GM12865 (cell line): ENCODE measurements at regions not wholly inside any gene's neighbourhood (a gene's known extent, or its start where the extent isn't known, plus 50 kb on each side); places are given as distances from the start of the nearest gene placed in this dataset.

ENCODE experiments used
- DNase-seq: peaks from one replicate; pipeline ENCODE4 v3.0.0; 2010; ENCODE audit warnings: low read depth
- H3K4me3 ChIP-seq: 2 replicates; pipeline ENCODE4 v1.5.1; 2011; ENCODE audit warnings: mild to moderate bottlenecking, low read depth, low read length, control low read depth
- TF ChIP-seq, protein P1 (sequence below): IDR thresholded peaks from 2 replicates; pipeline ENCODE4 v1.5.1; 2011; ENCODE audit warnings: low read length, control low read depth, low read depth, inconsistent platforms; ENCODE audit not compliant: insufficient read depth; ENCODE audit errors: missing control alignments

DNA sequence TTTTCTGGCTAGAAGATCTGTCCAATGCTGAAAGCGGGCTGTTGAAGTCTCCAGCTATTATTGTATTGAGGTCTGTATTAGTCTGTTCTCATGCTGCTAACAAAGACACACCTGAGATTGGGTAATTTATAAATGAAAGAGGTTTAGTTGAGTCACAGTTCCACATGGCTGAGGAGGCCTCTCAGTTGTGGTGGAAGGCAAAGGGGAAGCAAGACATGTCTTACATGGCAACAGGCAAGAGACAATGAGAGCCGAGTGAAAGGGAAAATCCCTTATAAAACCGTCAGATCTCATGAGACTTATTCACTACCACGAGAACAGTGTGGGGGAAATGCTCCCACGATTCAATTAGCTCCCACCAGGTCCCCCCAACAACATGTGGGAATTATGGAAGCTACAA, 980.4 kb downstream of the SLITRK5 start:
- DNase-seq, result peak; percentile 29
- H3K4me3 ChIP-seq, result no peak overlapping the region
- TF ChIP-seq, protein P1, sequence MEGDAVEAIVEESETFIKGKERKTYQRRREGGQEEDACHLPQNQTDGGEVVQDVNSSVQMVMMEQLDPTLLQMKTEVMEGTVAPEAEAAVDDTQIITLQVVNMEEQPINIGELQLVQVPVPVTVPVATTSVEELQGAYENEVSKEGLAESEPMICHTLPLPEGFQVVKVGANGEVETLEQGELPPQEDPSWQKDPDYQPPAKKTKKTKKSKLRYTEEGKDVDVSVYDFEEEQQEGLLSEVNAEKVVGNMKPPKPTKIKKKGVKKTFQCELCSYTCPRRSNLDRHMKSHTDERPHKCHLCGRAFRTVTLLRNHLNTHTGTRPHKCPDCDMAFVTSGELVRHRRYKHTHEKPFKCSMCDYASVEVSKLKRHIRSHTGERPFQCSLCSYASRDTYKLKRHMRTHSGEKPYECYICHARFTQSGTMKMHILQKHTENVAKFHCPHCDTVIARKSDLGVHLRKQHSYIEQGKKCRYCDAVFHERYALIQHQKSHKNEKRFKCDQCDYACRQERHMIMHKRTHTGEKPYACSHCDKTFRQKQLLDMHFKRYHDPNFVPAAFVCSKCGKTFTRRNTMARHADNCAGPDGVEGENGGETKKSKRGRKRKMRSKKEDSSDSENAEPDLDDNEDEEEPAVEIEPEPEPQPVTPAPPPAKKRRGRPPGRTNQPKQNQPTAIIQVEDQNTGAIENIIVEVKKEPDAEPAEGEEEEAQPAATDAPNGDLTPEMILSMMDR, result no peak

DNA sequence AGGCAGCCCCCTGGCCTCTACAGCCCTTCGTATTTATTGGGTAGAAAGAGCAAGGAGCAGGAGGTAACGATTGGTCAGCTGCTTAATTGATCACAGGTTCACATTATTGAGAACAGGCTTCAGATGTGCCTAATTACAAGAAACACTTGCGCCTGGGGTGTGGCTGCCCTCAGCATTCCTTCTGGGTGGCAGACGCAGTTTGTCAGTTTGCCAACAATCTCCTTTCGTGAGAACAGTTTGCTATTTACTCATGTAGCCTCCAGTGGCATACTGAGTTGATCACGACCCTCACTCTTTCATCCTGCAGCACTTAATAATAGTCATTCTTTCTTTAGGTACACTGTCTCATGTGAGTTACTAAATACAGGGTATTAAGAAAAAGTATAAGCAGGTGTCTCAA, 985.6 kb downstream of the SLITRK5 start:
- H3K4me3 ChIP-seq, result no peak overlapping the region
- TF ChIP-seq, protein P1, result no peak
- DNase-seq, result no peak

DNA sequence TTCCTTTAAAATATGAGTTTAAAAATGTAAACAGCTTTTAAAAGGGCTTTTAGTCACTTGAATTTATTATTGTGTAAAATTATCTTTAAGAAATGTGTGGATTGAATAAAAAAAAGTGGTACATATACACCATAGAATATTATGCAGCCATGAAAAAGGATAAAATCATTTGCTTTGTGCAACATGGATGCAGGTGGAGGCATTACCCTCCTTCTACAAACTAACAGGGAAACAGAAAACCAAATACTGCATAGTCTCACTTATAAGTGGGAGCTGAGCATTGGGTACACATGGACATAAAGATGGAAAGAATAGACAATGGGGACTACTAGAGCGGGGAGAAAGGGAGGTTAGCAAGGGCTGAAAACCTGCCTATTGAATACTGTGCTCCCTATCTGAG, 999.3 kb downstream of the SLITRK5 start:
- TF ChIP-seq, protein P1, result no peak
- no peak overlapping the region for H3K4me3 ChIP-seq
- no peak for DNase-seq

DNA sequence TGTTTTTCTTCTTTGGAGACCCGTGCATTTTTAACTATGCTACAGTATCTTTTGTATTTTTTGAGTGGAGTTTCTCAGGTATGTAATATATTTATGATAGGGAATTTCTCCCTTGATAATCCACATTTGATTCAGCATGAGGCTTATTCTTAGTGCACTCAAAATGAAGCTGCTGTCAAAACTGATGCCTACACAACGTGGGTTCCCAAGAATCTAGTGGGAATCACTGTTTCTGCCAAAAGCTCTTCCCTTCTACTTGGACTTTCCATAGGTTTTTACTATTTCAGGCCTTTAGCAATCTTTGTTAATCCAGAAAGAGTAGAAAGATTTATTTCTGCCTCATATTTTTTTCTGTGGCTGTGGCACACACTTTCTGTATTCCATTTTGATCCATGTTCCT, 1003.7 kb downstream of the SLITRK5 start:
- no peak overlapping the region for H3K4me3 ChIP-seq
- TF ChIP-seq, protein P1, result no peak
- no peak for DNase-seq

DNA sequence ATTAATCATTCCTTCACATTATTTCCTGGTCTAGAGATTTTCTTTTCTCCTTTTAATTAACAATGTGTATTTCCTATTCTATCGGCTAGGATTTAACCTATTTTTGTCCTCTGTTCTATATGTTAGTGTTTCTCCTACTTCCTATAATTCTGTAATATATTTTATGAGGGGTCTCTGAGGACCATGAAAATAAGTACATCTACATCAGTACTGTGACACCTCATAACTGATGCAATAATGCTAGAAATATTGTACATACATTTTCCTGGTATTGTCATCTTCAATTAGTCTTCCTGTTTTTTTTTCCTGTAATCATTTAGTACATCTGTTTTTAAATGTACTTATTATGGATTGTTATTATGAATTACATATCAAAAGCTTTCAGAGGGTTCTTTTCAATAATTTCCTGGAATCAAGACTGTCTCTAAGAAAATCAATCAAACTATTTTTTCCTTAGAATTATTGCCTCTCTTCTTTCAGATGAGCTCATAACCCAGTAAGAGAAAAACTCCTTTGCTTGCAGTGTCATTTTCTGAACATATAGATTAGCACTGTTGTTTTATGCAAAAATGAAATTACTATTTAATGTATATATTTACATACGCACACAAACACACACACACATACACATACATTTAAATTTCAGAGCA, 1004.3 kb downstream of the SLITRK5 start:
- H3K4me3 ChIP-seq, result no peak overlapping the region
- TF ChIP-seq, protein P1, result no peak
- DNase-seq, result no peak

DNA sequence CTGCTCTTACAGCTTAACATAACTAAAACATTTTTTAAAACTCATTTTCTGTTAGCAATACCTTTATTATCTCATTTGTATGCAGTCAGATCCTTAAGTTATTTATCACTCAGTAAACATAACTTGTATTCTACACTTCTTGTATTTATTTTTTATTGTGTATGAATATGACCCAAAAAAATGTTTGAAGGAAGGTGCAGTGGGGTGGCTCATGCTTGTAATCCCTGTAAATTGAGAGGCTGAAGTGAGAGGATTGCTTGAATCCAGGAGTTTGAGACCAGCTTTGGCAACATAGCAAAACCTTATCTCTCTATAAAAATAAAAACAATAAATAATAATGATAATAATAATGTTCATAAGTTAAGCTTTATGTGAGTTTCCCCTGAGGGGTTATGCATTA, 1004.8 kb downstream of the SLITRK5 start:
- DNase-seq, result no peak
- H3K4me3 ChIP-seq, result no peak overlapping the region
- TF ChIP-seq, protein P1, result no peak

DNA sequence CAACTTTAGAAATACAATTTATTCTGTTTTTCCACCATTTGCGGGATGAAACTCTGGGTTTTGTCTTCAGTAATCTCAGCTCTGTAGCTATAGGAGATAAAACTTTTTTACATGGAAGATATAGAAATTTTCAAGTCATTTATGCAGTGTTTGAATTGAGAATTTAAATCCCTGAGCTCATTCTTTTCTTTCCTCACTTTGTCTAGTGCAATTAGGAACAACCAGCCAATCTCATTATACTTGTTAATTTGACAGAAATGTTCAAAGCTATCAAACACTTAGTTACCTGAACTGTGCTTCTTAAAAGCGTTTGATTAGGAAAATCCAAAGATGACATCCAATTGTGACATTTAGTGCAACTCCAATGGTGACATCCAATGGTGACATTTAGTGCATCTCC, 1014.3 kb downstream of the SLITRK5 start:
- no peak for DNase-seq
- TF ChIP-seq, protein P1, result no peak
- H3K4me3 ChIP-seq, result no peak overlapping the region
